Activated CD4-positive, alpha-beta memory T cell treated with anti-CD3 and anti-CD28 coated beads, Interleukin-2, amount 10 ng/mL, durations not matched to agents 7 days and 5 days (primary cell): ENCODE measurements at regions not wholly inside any gene's neighbourhood (a gene's known extent, or its start where the extent isn't known, plus 50 kb on each side); places are given as distances from the start of the nearest gene placed in this dataset.

Experiments
- CTCF ChIA-PET: fragments of 350-600 bp; sonication (Branson Sonifier 250); formaldehyde crosslinking; loops from one replicate; lab custom pipeline; 2021; ENCODE audit warnings: antibody characterized with exemption, inconsistent platforms; lab: Charles Lee
- POLR2A ChIA-PET: fragments of 350-600 bp; sonication (Branson Sonifier 250); formaldehyde crosslinking; loops from one replicate; lab custom pipeline; 2021; ENCODE audit warnings: antibody characterized with exemption; lab: Charles Lee
- DNase-seq: peaks from one replicate; pipeline ENCODE4 v3.0.0-alpha.2; 2020
- H3K27ac Mint-ChIP-seq: one replicate; pipeline ENCODE4 v1.8.0; 2021; ENCODE audit warnings: mild to moderate bottlenecking, mixed read lengths
- H3K27me3 Mint-ChIP-seq: one replicate; pipeline ENCODE4 v1.8.0; 2021; ENCODE audit warnings: mixed read lengths
- H3K36me3 Mint-ChIP-seq: one replicate; pipeline ENCODE4 v1.8.0; 2021; ENCODE audit warnings: low read depth, mixed read lengths
- H3K4me1 Mint-ChIP-seq: one replicate; pipeline ENCODE4 v1.8.0; 2021; ENCODE audit warnings: mixed read lengths
- H3K4me3 Mint-ChIP-seq: one replicate; pipeline ENCODE4 v1.8.0; 2021; ENCODE audit warnings: mild to moderate bottlenecking, mixed read lengths
- H3K9me3 Mint-ChIP-seq: one replicate; pipeline ENCODE4 v1.8.0; 2021; ENCODE audit warnings: mixed read lengths

- H3K36me3 Mint-ChIP-seq = no peaks in the 10 kb centered on the region
- DNase-seq = no peak
- no peaks in the 10 kb centered on the region for H3K9me3 Mint-ChIP-seq
- peaks cover 18% of the 10 kb centered on the region for H3K4me1 Mint-ChIP-seq
- ChIA-PET CTCF (interaction anchor here (6.2 kb wide), 1 partner anchor 39 kb away, joined by 51 read pairs; no protein-coding TSS in a partner anchor), POLR2A (interaction anchor here (1.3 kb wide), 1 partner anchor 19 kb away, joined by 3 read pairs; no protein-coding TSS in a partner anchor)
- H3K27ac Mint-ChIP-seq = no peak overlapping the region
- peaks cover 62% of the 10 kb centered on the region for H3K27me3 Mint-ChIP-seq
- no peak overlapping the region for H3K4me3 Mint-ChIP-seq
Measured at GRCh38 chr15:89397653-89398023, 63.0 kb upstream of the POLG start.

- Mint-ChIP-seq H3K36me3 (no peaks in the 10 kb centered on the region), H3K27ac (no peak overlapping the region), H3K9me3 (no peaks in the 10 kb centered on the region), H3K4me1 (peaks cover 13% of the 10 kb centered on the region), H3K4me3 (no peak overlapping the region), H3K27me3 (peaks cover 58% of the 10 kb centered on the region)
- no peak for DNase-seq
- CTCF ChIA-PET = interaction anchor here (6.2 kb wide), 1 partner anchor 38 kb away, joined by 51 read pairs; no protein-coding TSS in a partner anchor
- POLR2A ChIA-PET = interaction anchor here (1.3 kb wide), 1 partner anchor 18 kb away, joined by 3 read pairs; no protein-coding TSS in a partner anchor
Measured at GRCh38 chr15:89396723-89397652, 62.4 kb upstream of the POLG start.

DNA sequence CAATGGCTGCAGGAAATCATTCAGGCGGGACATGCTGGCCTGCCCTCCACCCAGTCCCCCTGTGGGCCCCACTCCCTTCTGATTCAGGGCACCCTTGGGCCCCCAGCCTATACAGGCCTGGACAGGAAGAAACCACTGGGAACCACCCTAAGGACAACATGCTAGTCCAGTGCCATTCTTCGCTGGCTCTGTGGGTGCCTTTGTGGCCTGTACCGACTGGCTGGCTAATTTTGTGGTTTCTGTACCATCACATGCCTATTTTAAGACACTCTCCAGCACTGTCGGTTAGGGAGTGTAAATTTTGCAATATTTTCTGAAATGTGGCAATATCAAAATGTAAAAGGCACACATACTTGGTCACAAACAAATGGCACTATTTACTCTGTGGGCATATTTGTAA lies 61.4 kb upstream of the POLG start:
- CTCF ChIA-PET = no interaction called here
- no peak for DNase-seq
- H3K4me3 Mint-ChIP-seq = no peak overlapping the region
- H3K27ac Mint-ChIP-seq = no peak overlapping the region
- peaks cover 50% of the 10 kb centered on the region for H3K27me3 Mint-ChIP-seq
- POLR2A ChIA-PET = no interaction called here
- H3K9me3 Mint-ChIP-seq = no peaks in the 10 kb centered on the region
- peaks cover 5% of the 10 kb centered on the region for H3K4me1 Mint-ChIP-seq
- no peaks in the 10 kb centered on the region for H3K36me3 Mint-ChIP-seq

DNA sequence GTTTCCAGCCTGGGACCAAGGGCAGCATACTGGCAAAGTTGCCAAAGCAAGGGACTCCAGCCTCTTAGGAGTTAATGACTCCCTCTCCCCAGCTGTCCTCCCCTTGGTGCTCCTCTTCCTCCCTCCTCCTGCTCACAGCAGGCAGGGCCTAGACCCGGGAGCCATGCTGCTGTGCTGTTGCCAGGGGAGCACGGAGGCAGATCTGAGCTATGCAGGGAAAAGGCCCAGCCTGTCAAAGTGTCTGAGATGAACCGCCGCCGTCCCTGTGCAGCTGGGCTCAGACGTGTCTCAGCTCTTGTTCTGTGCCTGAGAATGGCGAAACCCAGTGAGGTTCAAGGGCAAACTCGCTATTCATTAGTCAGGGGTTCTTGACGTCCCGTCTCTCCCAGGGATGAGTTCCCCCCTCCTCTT lies 60.8 kb upstream of the POLG start:
- CTCF ChIA-PET = interaction anchor here (4.9 kb wide), 1 partner anchor 37 kb away, joined by 32 read pairs; no protein-coding TSS in a partner anchor
- Mint-ChIP-seq H3K36me3 (no peaks in the 10 kb centered on the region), H3K27ac (no peak overlapping the region), H3K9me3 (no peaks in the 10 kb centered on the region), H3K4me1 (peaks cover 4% of the 10 kb centered on the region), H3K27me3 (peaks cover 45% of the 10 kb centered on the region), H3K4me3 (no peak overlapping the region)
- DNase-seq = no peak
- POLR2A ChIA-PET = no interaction called here

DNA sequence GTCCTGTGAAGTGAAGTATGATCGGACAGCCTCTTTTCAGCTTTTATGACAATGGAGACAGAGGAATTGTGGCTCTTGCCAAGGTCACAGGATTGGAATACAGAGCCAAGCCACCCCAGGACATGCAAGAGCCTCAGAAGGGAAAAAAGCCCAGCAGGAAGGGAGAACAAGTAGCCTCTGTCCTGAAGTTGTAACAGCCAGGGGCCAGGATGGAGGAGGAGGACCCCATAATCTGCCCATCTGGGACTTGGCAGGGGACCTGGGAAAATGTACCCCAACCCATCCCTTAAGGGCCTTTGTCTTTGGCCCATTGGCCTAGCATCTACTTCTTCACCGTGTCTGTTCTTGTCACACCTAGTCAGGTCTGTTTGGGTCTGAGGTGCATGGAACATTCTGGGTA lies 60.4 kb upstream of the POLG start:
- CTCF ChIA-PET = interaction anchor here (4.9 kb wide), 1 partner anchor 37 kb away, joined by 32 read pairs; no protein-coding TSS in a partner anchor

DNA sequence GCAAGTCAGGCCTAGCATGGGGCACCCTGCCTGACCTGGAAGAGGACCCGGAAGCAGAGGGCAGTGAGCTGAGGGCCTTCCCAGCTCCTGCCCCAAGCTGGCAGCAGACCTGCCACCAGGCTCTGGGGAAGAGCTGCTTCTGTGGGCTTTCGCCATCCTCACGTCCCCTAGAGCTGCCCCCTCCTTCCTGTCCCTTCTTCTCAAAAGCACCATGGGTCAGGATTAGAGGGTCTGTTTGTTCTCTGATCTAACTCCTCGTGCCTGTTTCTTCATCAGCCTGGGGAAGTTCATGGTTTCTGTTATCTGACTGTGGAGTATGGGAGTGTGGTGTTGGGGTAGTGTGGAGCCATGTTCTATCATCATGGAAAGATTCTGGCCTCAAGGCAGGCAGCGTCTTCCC lies 58.4 kb upstream of the POLG start:
- H3K27ac Mint-ChIP-seq = no peak overlapping the region
- H3K36me3 Mint-ChIP-seq = no peaks in the 10 kb centered on the region
- DNase-seq = no peak
- H3K4me1 Mint-ChIP-seq = no peaks in the 10 kb centered on the region
- no peaks in the 10 kb centered on the region for H3K9me3 Mint-ChIP-seq
- peaks cover 34% of the 10 kb centered on the region for H3K27me3 Mint-ChIP-seq
- ChIA-PET CTCF (interaction anchor here (1.0 to 4.9 kb wide), 2 partner anchors 32 to 35 kb away, joined by 3 to 32 read pairs; no protein-coding TSS in a partner anchor), POLR2A (no interaction called here)
- H3K4me3 Mint-ChIP-seq = no peak overlapping the region

More for the DNA sequence above, 60.4 kb upstream of the POLG start:
- POLR2A ChIA-PET = no interaction called here
- no peak for DNase-seq
- H3K36me3 Mint-ChIP-seq = no peaks in the 10 kb centered on the region
- peaks cover 44% of the 10 kb centered on the region for H3K27me3 Mint-ChIP-seq
- no peak overlapping the region for H3K4me3 Mint-ChIP-seq
- peaks cover 4% of the 10 kb centered on the region for H3K4me1 Mint-ChIP-seq
- no peak overlapping the region for H3K27ac Mint-ChIP-seq
- no peaks in the 10 kb centered on the region for H3K9me3 Mint-ChIP-seq

DNA sequence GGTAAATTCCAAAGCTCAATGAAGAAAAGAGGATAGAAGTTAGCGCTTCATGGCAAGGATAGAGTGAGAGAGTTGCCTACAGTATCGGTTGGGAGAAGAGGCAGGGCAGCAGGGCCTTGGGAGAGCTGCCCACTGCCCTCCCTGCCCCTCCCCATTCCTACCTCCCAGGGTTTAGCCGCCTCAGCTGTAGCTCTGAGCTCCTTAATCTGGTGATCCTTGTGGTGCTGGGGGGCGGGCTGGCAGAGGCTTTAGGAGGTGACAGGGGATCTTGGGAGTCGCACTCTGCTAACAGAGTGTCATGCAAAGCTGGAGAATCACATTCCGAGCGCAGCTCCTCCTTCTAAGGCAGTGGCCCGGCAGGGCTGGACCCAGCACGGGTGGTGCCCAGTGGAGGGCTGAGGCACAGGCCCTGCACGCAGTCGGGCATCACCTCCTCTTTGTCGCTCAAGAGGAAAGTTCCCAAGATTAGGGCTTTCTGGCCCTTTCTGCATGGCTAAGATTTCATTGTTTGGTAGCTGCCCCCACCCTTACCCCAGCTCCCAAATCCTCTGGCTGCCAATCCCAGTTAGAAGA lies 57.1 kb upstream of the POLG start:
- DNase-seq = no peak
- Mint-ChIP-seq H3K36me3 (no peaks in the 10 kb centered on the region), H3K27me3 (peaks cover 22% of the 10 kb centered on the region), H3K4me1 (no peaks in the 10 kb centered on the region), H3K4me3 (no peak overlapping the region), H3K9me3 (no peaks in the 10 kb centered on the region), H3K27ac (no peak overlapping the region)
- CTCF ChIA-PET = interaction anchor here (0.8 to 4.9 kb wide), 4 partner anchors 14 to 51 kb away, joined by 3 to 32 read pairs (median 3); no protein-coding TSS in a partner anchor
- POLR2A ChIA-PET = interaction anchor here (1.3 kb wide), 1 partner anchor 10 kb away, joined by 3 read pairs; no protein-coding TSS in a partner anchor

- ChIA-PET POLR2A (interaction anchor here (1.3 kb wide), 2 partner anchors 8 to 9 kb away, joined by 3 read pairs; no protein-coding TSS in a partner anchor), CTCF (interaction anchor here (1.8 kb wide), 1 partner anchor 32 kb away, joined by 8 read pairs; no protein-coding TSS in a partner anchor)
Measured at GRCh38 chr15:89389841-89390603, 55.4 kb upstream of the POLG start.

DNA sequence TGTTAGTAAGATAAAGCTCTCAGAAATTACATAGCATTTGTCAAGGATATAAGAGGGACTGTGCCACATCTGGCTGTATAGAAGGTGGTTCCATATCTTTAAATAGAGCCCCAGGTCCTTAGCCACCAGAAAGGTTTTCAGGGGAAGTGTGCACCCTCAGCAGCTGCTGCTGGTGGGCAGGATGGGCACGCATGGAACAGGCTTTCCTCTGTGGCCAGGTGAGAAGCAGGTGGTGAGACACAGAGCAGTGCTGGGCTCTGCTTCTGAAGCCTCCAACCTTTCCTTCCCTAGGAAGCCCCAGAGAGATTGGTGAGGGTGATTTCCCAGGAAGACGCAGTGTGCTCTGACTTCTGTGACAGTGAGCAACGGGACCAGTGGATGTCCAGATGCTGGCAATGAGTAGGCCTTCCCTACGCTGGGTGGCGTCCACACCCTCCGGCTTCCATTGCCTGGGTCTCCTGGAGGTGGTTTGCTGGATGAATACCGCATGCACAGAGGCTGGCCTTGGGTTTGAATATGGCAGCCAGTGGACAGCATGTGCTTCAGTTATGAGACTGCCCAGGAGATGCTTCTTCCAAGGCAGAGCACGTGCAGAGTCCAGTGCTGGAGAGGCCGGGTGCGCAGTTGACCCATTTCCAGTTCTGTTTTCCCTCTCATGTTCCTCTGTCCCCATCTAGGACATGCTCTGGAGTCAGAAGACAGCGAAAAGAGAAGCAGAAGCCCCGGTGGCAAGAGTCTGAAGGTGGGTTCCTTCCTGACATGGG lies 52.7 kb upstream of the POLG start:
- POLR2A ChIA-PET = no interaction called here
- Mint-ChIP-seq H3K4me3 (no peak overlapping the region), H3K9me3 (no peaks in the 10 kb centered on the region), H3K4me1 (no peaks in the 10 kb centered on the region), H3K36me3 (no peaks in the 10 kb centered on the region), H3K27me3 (peaks cover 18% of the 10 kb centered on the region), H3K27ac (no peak overlapping the region)
- no peak for DNase-seq
- CTCF ChIA-PET = interaction anchor here (1.5 kb wide), 1 partner anchor 29 kb away, joined by 6 read pairs; no protein-coding TSS in a partner anchor

More at GRCh38 chr15:89389841-89390603, 55.4 kb upstream of the POLG start:
- Mint-ChIP-seq H3K27ac (no peak overlapping the region), H3K4me3 (no peak overlapping the region), H3K36me3 (no peaks in the 10 kb centered on the region), H3K4me1 (no peaks in the 10 kb centered on the region), H3K27me3 (peaks cover 14% of the 10 kb centered on the region), H3K9me3 (no peaks in the 10 kb centered on the region)
- DNase-seq = no peak

DNA sequence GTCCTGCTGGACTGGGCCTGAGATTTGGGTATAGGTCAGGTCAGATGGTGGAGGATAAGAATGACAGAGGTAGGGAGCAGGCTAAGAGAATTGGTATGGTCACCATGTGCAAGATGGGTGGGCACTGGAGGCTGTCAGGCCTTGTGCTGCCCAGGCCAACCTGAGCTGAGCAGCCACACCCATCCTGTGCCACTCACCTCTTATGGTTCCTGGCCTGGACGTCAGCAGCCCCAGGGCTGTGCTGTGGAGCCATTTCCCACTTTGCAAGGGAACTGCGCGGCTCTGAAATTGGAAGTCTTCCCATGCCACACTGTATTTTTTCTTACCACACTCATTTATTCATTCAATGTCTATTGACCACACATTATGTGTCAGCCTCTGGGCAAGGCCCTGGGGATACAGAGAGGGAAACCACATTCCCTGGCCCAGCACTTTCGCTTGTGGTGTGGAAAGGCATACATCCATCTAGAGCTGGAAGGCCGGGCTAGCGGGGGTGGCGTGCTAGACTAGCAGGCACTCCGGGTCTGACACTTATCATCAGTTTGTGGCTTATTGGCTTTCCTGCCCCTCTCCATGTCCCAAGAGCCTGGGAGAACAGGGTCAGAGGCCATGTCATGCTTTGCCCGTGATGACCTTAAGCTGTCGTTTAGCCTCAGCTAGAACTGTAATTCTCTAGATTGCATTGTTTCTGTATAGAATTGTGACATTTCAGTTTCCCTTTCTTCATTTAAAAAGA lies 51.1 kb upstream of the POLG start:
- Mint-ChIP-seq H3K27me3 (peaks cover 30% of the 10 kb centered on the region), H3K4me1 (no peaks in the 10 kb centered on the region), H3K4me3 (no peak overlapping the region), H3K27ac (no peak overlapping the region), H3K36me3 (no peaks in the 10 kb centered on the region), H3K9me3 (no peaks in the 10 kb centered on the region)
- POLR2A ChIA-PET = interaction anchor here (0.7 kb wide), 1 partner anchor 24 kb away, joined by 3 read pairs; no protein-coding TSS in a partner anchor
- DNase-seq = no peak
- CTCF ChIA-PET = interaction anchor here (1.0 to 1.5 kb wide), 2 partner anchors 14 to 27 kb away, joined by 4 to 6 read pairs; no protein-coding TSS in a partner anchor
